Neuronal stem cell (in vitro differentiated cells): ENCODE measurements at regions not wholly inside any gene's neighbourhood (a gene's known extent, or its start where the extent isn't known, plus 50 kb on each side); places are given as distances from the start of the nearest gene placed in this dataset.

ENCODE experiments used
- DNase-seq: peaks from one replicate; pipeline ENCODE4 v3.0.0-alpha.2; 2013; ENCODE audit warnings: low spot score
- H2AFZ ChIP-seq: one replicate; pipeline ENCODE4 v1.6.1; 2013; ENCODE audit warnings: mild to moderate bottlenecking, low read length, inconsistent platforms
- H2AK5ac ChIP-seq: 2 replicates; pipeline ENCODE4 v1.6.1; 2013; ENCODE audit warnings: low read depth, mild to moderate bottlenecking, inconsistent platforms, low read length, moderate library complexity, mixed read lengths
- H2BK120ac ChIP-seq: 2 replicates; pipeline ENCODE4 v1.6.1; 2013; ENCODE audit warnings: low read depth, mild to moderate bottlenecking, inconsistent platforms, low read length, moderate library complexity, mixed read lengths
- H2BK12ac ChIP-seq: one replicate; pipeline ENCODE4 v1.6.1; 2013; ENCODE audit warnings: low read length, inconsistent platforms
- H2BK15ac ChIP-seq: 2 replicates; pipeline ENCODE4 v1.6.1; 2013; ENCODE audit warnings: mild to moderate bottlenecking, low read length, inconsistent platforms, mixed read lengths
- H2BK5ac ChIP-seq: one replicate; pipeline ENCODE4 v1.6.1; 2013; ENCODE audit warnings: inconsistent platforms, mild to moderate bottlenecking, low read length, moderate library complexity
- H3K14ac ChIP-seq: one replicate; pipeline ENCODE4 v1.6.1; 2013; ENCODE audit warnings: low read length, inconsistent platforms
- H3K18ac ChIP-seq: 2 replicates; pipeline ENCODE4 v1.6.1; 2013; ENCODE audit warnings: low read length, inconsistent platforms
- H3K23ac ChIP-seq: 2 replicates; pipeline ENCODE4 v1.6.1; 2013; ENCODE audit warnings: low read depth, mild to moderate bottlenecking, mixed read lengths, low read length, inconsistent platforms; ENCODE audit not compliant: poor library complexity
- H3K27ac ChIP-seq: replicated peaks from 3 replicates; pipeline ENCODE4 v1.5.1; 2013; ENCODE audit warnings: low read length, inconsistent platforms
- H3K27me3 ChIP-seq, 3 experiments: 2 replicates each; pipeline ENCODE4 v1.6.1; 2013; ENCODE audit warnings: low read length in 3 of 3, mild to moderate bottlenecking in 2 of 3, inconsistent platforms in 1 of 3, low read depth in 1 of 3, mixed read lengths in 1 of 3, moderate library complexity in 1 of 3; ENCODE audit not compliant: control insufficient read depth in 3 of 3, insufficient read depth in 3 of 3
- H3K36me3 ChIP-seq, 2 donors: replicated peaks in 1 of 2; 2 replicates each; pipeline ENCODE4 v1.6.1; 2013; ENCODE audit warnings: low read length in 2 of 2; ENCODE audit not compliant: control insufficient read depth in 2 of 2, insufficient read depth in 2 of 2
- H3K4ac ChIP-seq: 2 replicates; pipeline ENCODE4 v1.6.1; 2013; ENCODE audit warnings: inconsistent platforms, mild to moderate bottlenecking, low read length, moderate library complexity
- H3K4me1 ChIP-seq, 2 donors: 1 replicate in 1 of 2; 2 replicates in 1 of 2; pipeline ENCODE4 v1.6.1; 2013; ENCODE audit warnings: low read length in 2 of 2, low read depth in 1 of 2; ENCODE audit not compliant: control insufficient read depth in 2 of 2, insufficient read depth in 1 of 2
- H3K4me2 ChIP-seq: one replicate; pipeline ENCODE4 v1.6.1; 2013; ENCODE audit warnings: mild to moderate bottlenecking, low read length, inconsistent platforms; ENCODE audit not compliant: insufficient read depth, poor library complexity, severe bottlenecking
- H3K4me3 ChIP-seq, 2 donors: 2 replicates each; pipeline ENCODE4 v1.5.1; 2013; ENCODE audit warnings: low read length in 2 of 2, mild to moderate bottlenecking in 2 of 2, inconsistent platforms in 1 of 2, moderate library complexity in 1 of 2
- H3K79me1 ChIP-seq: one replicate; pipeline ENCODE4 v1.6.1; 2013; ENCODE audit warnings: low read depth, mild to moderate bottlenecking, inconsistent platforms, low read length, moderate library complexity
- H3K9ac ChIP-seq: one replicate; pipeline ENCODE4 v1.6.1; 2013; ENCODE audit warnings: mild to moderate bottlenecking, low read depth, low read length, inconsistent platforms; ENCODE audit not compliant: poor library complexity
- H3K9me3 ChIP-seq, 2 donors: replicated peaks in 1 of 2; 2 replicates each; pipeline versions ENCODE3 to v1.6.1; 2013; ENCODE audit warnings: low read length in 2 of 2, mild to moderate bottlenecking in 2 of 2, inconsistent platforms in 1 of 2, low read depth in 1 of 2, mixed read lengths in 1 of 2, moderate library complexity in 1 of 2; ENCODE audit not compliant: control insufficient read depth in 2 of 2, insufficient read depth in 1 of 2
- H4K8ac ChIP-seq: one replicate; pipeline ENCODE4 v1.6.1; 2013; ENCODE audit warnings: low read depth, mild to moderate bottlenecking, inconsistent platforms, low read length, moderate library complexity
- H4K91ac ChIP-seq: one replicate; pipeline ENCODE4 v1.6.1; 2013; ENCODE audit warnings: low read length, low read depth, mild to moderate bottlenecking, inconsistent platforms; ENCODE audit not compliant: poor library complexity
- WGBS, 2 donors: extraction: QIAGEN DNeasy Blood & Tissue Kit; methylation state at CpG; one replicate each; pipeline ENCODE4 v1.1.7; 2013; ENCODE audit warnings: missing lambda C conversion rate in 2 of 2, mixed read lengths in 1 of 2; ENCODE audit not compliant: insufficient read length in 2 of 2, insufficient replicate concordance in 1 of 2; ENCODE audit errors: extremely low coverage in 2 of 2; 5-methylcytosine and 5-hydroxymethylcytosine counted together

DNA sequence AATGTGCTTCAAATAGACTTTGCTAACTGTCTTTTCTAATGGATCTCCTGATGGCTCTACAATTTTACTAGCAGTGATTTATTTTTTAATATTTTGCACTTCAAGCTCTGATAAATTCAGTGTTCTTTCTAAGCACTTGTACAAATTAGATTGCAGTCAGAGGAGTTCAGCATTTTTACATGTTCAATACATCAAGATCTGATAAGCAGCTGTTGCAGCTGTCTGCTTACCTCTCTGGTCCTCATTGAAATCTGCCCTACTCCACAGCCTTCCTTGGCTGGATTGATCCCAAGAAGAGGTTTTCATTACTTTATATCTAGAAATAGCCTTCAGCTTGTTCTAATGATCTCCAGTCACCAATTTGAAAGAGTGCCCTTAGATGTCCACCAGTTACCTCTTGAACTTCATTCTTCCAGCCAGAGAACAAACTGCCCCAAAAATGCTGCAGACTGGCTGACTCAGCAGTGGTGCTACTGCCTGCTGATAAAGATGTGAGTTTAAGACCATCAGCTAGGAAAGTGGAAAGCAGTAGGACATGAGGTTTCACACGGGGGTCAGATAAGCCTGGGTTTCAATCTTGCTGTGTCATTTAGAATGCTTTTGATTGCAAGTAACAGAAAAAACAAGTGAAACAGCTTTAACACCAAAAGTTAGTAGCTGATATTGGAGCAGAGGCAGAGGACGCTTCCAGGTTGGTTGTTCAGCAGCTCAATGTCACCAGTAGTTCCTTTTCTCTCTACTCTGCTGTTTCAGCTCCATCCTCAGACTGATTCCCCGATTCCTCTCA, 350.9 kb upstream of the NPVF start:
- Histone ChIP-seq H2BK12ac (no peak overlapping the region), H2AFZ (no peak overlapping the region), H2BK120ac (no peak overlapping the region), H3K14ac (no peak overlapping the region), H4K91ac (no peak overlapping the region), H3K23ac (no peak overlapping the region), H2BK15ac (no peak overlapping the region), H4K8ac (no peak overlapping the region), H3K4ac (no peak overlapping the region), H3K4me1 (no peaks in the 10 kb centered on the region), H3K4me2 (no peak overlapping the region), H3K27me3 (no peaks in the 10 kb centered on the region), H2AK5ac (no peak overlapping the region), H3K27ac (no peak overlapping the region), H3K79me1 (no peaks in the 10 kb centered on the region), H3K36me3 (no peaks in the 10 kb centered on the region), H3K18ac (no peak overlapping the region), H3K9ac (no peak overlapping the region), H3K9me3 (no peaks in the 10 kb centered on the region), H3K4me3 (no peak overlapping the region), H2BK5ac (no peak overlapping the region)
- WGBS, 2 donors, result no CpG with 5 or more reads among the region's 3 CpGs
- DNase-seq, result no peak

GRCh38 chr7:25579778-25580075, 351.4 kb upstream of the NPVF start:
- H2AFZ ChIP-seq, result no peak overlapping the region
- H3K36me3 ChIP-seq, result no peaks in the 10 kb centered on the region
- H3K79me1 ChIP-seq, result no peaks in the 10 kb centered on the region
- no peaks in the 10 kb centered on the region for H3K4me1 ChIP-seq
- H3K14ac ChIP-seq, result no peak overlapping the region
- H3K9ac ChIP-seq, result no peak overlapping the region
- no peaks in the 10 kb centered on the region for H3K9me3 ChIP-seq
- H2BK5ac ChIP-seq, result no peak overlapping the region
- no peak overlapping the region for H4K91ac ChIP-seq
- H3K27me3 ChIP-seq, result no peaks in the 10 kb centered on the region
- no peak overlapping the region for H4K8ac ChIP-seq
- no peak overlapping the region for H3K4me3 ChIP-seq
- H2BK12ac ChIP-seq, result no peak overlapping the region
- no peak overlapping the region for H3K23ac ChIP-seq
- no peak for DNase-seq
- H3K18ac ChIP-seq, result no peak overlapping the region
- no peak overlapping the region for H2BK15ac ChIP-seq
- H3K4ac ChIP-seq, result no peak overlapping the region
- H2BK120ac ChIP-seq, result no peak overlapping the region
- no CpG with 5 or more reads among the region's 4 CpGs for WGBS, 2 donors
- no peak overlapping the region for H3K4me2 ChIP-seq
- no peak overlapping the region for H2AK5ac ChIP-seq
- no peak overlapping the region for H3K27ac ChIP-seq

- no CpG with 5 or more reads among the region's 4 CpGs for WGBS, 2 donors
- no peaks in the 10 kb centered on the region for H3K79me1 ChIP-seq
- H2BK5ac ChIP-seq, result no peak overlapping the region
- H3K23ac ChIP-seq, result no peak overlapping the region
- H3K27ac ChIP-seq, result no peak overlapping the region
- H3K9me3 ChIP-seq, result no peaks in the 10 kb centered on the region
- no peak overlapping the region for H2AFZ ChIP-seq
- H3K9ac ChIP-seq, result no peak overlapping the region
- no peak overlapping the region for H2BK15ac ChIP-seq
- H2AK5ac ChIP-seq, result no peak overlapping the region
- no peak overlapping the region for H3K4me2 ChIP-seq
- H3K4me3 ChIP-seq, result no peak overlapping the region
- H3K36me3 ChIP-seq, result no peaks in the 10 kb centered on the region
- no peak overlapping the region for H3K14ac ChIP-seq
- H4K8ac ChIP-seq, result no peak overlapping the region
- H3K27me3 ChIP-seq, result no peaks in the 10 kb centered on the region
- no peak overlapping the region for H2BK12ac ChIP-seq
- DNase-seq, result no peak
- no peak overlapping the region for H3K18ac ChIP-seq
- no peak overlapping the region for H2BK120ac ChIP-seq
- H3K4me1 ChIP-seq, result no peaks in the 10 kb centered on the region
- H3K4ac ChIP-seq, result no peak overlapping the region
- no peak overlapping the region for H4K91ac ChIP-seq
Measured at GRCh38 chr7:25580141-25580540, 351.9 kb upstream of the NPVF start.

- H3K9ac ChIP-seq, result no peak overlapping the region
- no peak overlapping the region for H4K91ac ChIP-seq
- H3K4ac ChIP-seq, result no peak overlapping the region
- no peaks in the 10 kb centered on the region for H3K79me1 ChIP-seq
- H3K18ac ChIP-seq, result no peak overlapping the region
- no peak overlapping the region for H3K14ac ChIP-seq
- no peak overlapping the region for H2BK5ac ChIP-seq
- no peak overlapping the region for H4K8ac ChIP-seq
- H3K4me2 ChIP-seq, result no peak overlapping the region
- no peak overlapping the region for H2BK120ac ChIP-seq
- no peaks in the 10 kb centered on the region for H3K36me3 ChIP-seq
- no peaks in the 10 kb centered on the region for H3K27me3 ChIP-seq
- H2AK5ac ChIP-seq, result no peak overlapping the region
- H3K4me1 ChIP-seq, result no peaks in the 10 kb centered on the region
- no peak overlapping the region for H2BK15ac ChIP-seq
- H2AFZ ChIP-seq, result no peak overlapping the region
- no peak overlapping the region for H3K4me3 ChIP-seq
- no peaks in the 10 kb centered on the region for H3K9me3 ChIP-seq
- no peak for DNase-seq
- no peak overlapping the region for H3K23ac ChIP-seq
- no CpG with 5 or more reads among the region's 2 CpGs for WGBS, 2 donors
- no peak overlapping the region for H3K27ac ChIP-seq
- H2BK12ac ChIP-seq, result no peak overlapping the region
Measured at GRCh38 chr7:25583621-25584020, 355.3 kb upstream of the NPVF start.
